Ishikawa (cell line): ENCODE measurements at regions not wholly inside any gene's neighbourhood (a gene's known extent, or its start where the extent isn't known, plus 50 kb on each side); places are given as distances from the start of the nearest gene placed in this dataset.

Experiments
- CEBPB ChIP-seq: IDR thresholded peaks from 2 replicates; pipeline ENCODE4 v1.6.1; 2012
- CREB1 ChIP-seq: IDR thresholded peaks from 2 replicates; pipeline ENCODE4 v1.6.1; 2012; ENCODE audit warnings: low read depth
- EGR1 ChIP-seq: IDR thresholded peaks from 2 replicates; pipeline ENCODE4 v1.6.1; 2012
- EP300 ChIP-seq: IDR thresholded peaks from 2 replicates; pipeline ENCODE4 v1.6.1; 2012; ENCODE audit warnings: borderline replicate concordance
- FOXM1 ChIP-seq: IDR thresholded peaks from 2 replicates; pipeline ENCODE4 v1.6.1; 2012; ENCODE audit warnings: low read depth, borderline replicate concordance
- TAF1 ChIP-seq: IDR thresholded peaks from 2 replicates; pipeline ENCODE4 v1.6.1; 2012; ENCODE audit warnings: low read depth, mild to moderate bottlenecking
- TCF12 ChIP-seq: IDR thresholded peaks from 2 replicates; pipeline ENCODE4 v1.6.1; 2012; ENCODE audit warnings: low read depth
- YY1 ChIP-seq: IDR thresholded peaks from 2 replicates; pipeline ENCODE4 v1.6.1; 2012; ENCODE audit warnings: low read depth
- TF ChIP-seq, protein P1 (sequence below): IDR thresholded peaks from 2 replicates; pipeline ENCODE4 v1.6.1; 2012; ENCODE audit warnings: low read depth, mild to moderate bottlenecking
- TF ChIP-seq, protein P2 (sequence below): IDR thresholded peaks from 2 replicates; pipeline ENCODE4 v1.6.1; 2012

DNA sequence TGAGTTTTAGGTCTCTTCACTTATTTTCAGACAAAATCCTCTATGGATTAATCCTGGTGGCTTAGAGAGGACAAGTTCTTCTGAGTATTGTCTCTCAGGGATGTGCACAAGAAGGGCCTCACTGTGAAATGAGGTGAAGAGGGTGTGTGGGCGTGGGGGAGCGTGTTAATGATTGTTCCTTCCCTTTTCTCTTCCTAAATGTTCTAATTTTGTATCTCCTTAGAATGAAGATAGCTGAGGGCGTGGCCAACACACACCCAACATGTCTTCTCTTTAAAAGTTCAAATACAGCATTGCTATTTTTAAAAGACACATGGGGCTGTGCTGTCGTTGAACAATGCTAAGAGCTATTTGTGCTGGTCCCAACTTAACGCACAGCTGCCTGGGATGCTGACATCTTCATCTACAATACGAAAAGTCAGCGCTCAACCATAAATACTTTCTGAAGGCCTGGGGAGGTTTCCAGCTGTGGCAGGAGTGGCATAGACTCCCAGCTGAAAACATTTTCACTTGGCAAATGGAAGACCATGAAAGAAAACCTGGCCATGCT is 135.9 kb downstream of the JCAD start:
- TF ChIP-seq TAF1 (no peak), FOXM1 (no peak), YY1 (no peak), TCF12 (no peak), CEBPB (no peak), EGR1 (no peak), EP300 (no peak), CREB1 (no peak)
- TF ChIP-seq, protein P1, sequence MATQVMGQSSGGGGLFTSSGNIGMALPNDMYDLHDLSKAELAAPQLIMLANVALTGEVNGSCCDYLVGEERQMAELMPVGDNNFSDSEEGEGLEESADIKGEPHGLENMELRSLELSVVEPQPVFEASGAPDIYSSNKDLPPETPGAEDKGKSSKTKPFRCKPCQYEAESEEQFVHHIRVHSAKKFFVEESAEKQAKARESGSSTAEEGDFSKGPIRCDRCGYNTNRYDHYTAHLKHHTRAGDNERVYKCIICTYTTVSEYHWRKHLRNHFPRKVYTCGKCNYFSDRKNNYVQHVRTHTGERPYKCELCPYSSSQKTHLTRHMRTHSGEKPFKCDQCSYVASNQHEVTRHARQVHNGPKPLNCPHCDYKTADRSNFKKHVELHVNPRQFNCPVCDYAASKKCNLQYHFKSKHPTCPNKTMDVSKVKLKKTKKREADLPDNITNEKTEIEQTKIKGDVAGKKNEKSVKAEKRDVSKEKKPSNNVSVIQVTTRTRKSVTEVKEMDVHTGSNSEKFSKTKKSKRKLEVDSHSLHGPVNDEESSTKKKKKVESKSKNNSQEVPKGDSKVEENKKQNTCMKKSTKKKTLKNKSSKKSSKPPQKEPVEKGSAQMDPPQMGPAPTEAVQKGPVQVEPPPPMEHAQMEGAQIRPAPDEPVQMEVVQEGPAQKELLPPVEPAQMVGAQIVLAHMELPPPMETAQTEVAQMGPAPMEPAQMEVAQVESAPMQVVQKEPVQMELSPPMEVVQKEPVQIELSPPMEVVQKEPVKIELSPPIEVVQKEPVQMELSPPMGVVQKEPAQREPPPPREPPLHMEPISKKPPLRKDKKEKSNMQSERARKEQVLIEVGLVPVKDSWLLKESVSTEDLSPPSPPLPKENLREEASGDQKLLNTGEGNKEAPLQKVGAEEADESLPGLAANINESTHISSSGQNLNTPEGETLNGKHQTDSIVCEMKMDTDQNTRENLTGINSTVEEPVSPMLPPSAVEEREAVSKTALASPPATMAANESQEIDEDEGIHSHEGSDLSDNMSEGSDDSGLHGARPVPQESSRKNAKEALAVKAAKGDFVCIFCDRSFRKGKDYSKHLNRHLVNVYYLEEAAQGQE, result no peak
- TF ChIP-seq, protein P2, sequence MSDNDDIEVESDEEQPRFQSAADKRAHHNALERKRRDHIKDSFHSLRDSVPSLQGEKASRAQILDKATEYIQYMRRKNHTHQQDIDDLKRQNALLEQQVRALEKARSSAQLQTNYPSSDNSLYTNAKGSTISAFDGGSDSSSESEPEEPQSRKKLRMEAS, result no peak
